Neural cell (in vitro differentiated cells): ENCODE measurements at regions not wholly inside any gene's neighbourhood (a gene's known extent, or its start where the extent isn't known, plus 50 kb on each side); places are given as distances from the start of the nearest gene placed in this dataset.

Source experiments
- H2AFZ ChIP-seq: fragments of 200-600, 300-800 bp; sonication (generic), shearing (Covaris generic); 2 replicates; pipeline ENCODE4 v1.6.0; 2014; ENCODE audit warnings: low read depth, mild to moderate bottlenecking, antibody characterized with exemption, low read length, moderate library complexity
- H3F3A ChIP-seq: fragments of 200-600 bp; shearing (Covaris generic); 2 replicates; pipeline ENCODE4 v1.6.1; 2016; ENCODE audit warnings: mild to moderate bottlenecking, moderate library complexity, mixed read lengths, antibody characterized with exemption, low read length; ENCODE audit not compliant: insufficient read depth, poor library complexity, severe bottlenecking
- H3K27ac ChIP-seq: fragments of 200-600, 300-800 bp; sonication (generic), shearing (Covaris generic); 2 replicates; pipeline ENCODE4 v1.5.1; 2014; ENCODE audit warnings: mild to moderate bottlenecking, low read length, moderate library complexity
- H3K27me3 ChIP-seq: fragments of 300-800, 200-600 bp; sonication (generic), shearing (Covaris generic); 2 replicates; pipeline ENCODE4 v1.6.0; 2014; ENCODE audit warnings: mild to moderate bottlenecking, low read depth, low read length, moderate library complexity; ENCODE audit not compliant: insufficient read depth
- H3K36me3 ChIP-seq: fragments of 300-800, 200-600 bp; sonication (generic), shearing (Covaris generic); 2 replicates; pipeline ENCODE4 v1.5.1; 2014; ENCODE audit warnings: mild to moderate bottlenecking, antibody characterized with exemption, low read length, moderate library complexity; ENCODE audit not compliant: insufficient read depth
- H3K4me2 ChIP-seq: fragments of 300-800, 200-600 bp; sonication (generic), shearing (Covaris generic); 2 replicates; pipeline ENCODE4 v1.6.0; 2014; ENCODE audit warnings: mild to moderate bottlenecking, low read length
- H3K4me3 ChIP-seq: fragments of 300-800, 200-600 bp; sonication (generic), shearing (Covaris generic); 2 replicates; pipeline ENCODE4 v1.5.1; 2014; ENCODE audit warnings: mild to moderate bottlenecking, low read length, moderate library complexity
- H3K79me2 ChIP-seq: fragments of 200-600 bp; shearing (Covaris generic); replicated peaks from 2 replicates; pipeline ENCODE4 v1.6.0; 2014; ENCODE audit warnings: mild to moderate bottlenecking, low read length, moderate library complexity; ENCODE audit not compliant: insufficient read depth
- H3K9ac ChIP-seq: fragments of 300-800, 200-600 bp; sonication (generic), shearing (Covaris generic); 2 replicates; pipeline ENCODE4 v1.6.1; 2016; ENCODE audit warnings: mild to moderate bottlenecking, low read length, mixed read lengths
- H3K9me2 ChIP-seq: fragments of 200-600 bp; shearing (Covaris generic); 2 replicates; pipeline ENCODE4 v1.6.1; 2016; ENCODE audit warnings: mild to moderate bottlenecking, low read length, mixed read lengths; ENCODE audit not compliant: insufficient read depth
- H3K9me3 ChIP-seq: fragments of 200-600, 300-800 bp; sonication (generic), shearing (Covaris generic); 2 replicates; pipeline ENCODE4 v1.6.1; 2016; ENCODE audit warnings: mild to moderate bottlenecking, mixed run types, low read length, moderate library complexity, mixed read lengths
- H4K20me1 ChIP-seq: fragments of 200-600 bp; shearing (Covaris generic); 2 replicates; pipeline ENCODE4 v1.6.1; 2016; ENCODE audit warnings: mild to moderate bottlenecking, mixed run types; ENCODE audit not compliant: insufficient read depth
- EP300 ChIP-seq: fragments of 450-650 bp; conservative IDR thresholded peaks from 2 replicates; pipeline ENCODE4 v1.6.1; 2014; ENCODE audit warnings: antibody characterized with exemption, mild to moderate bottlenecking, moderate library complexity; ENCODE audit not compliant: poor library complexity, severe bottlenecking
- EZH2 ChIP-seq: fragments of 200-600, 300-800 bp; shearing (Covaris generic), sonication (generic); IDR thresholded peaks from 2 replicates; pipeline ENCODE4 v1.6.1; 2014; ENCODE audit warnings: antibody characterized with exemption, low read length, borderline replicate concordance, mild to moderate bottlenecking; ENCODE audit not compliant: insufficient read depth, poor library complexity, severe bottlenecking
- MXI1 ChIP-seq: fragments of 450-650 bp; conservative IDR thresholded peaks from 2 replicates; pipeline ENCODE4 v1.6.1; 2014; ENCODE audit warnings: antibody characterized with exemption, mild to moderate bottlenecking; ENCODE audit not compliant: poor library complexity, severe bottlenecking
- POLR2AphosphoS5 ChIP-seq: IDR thresholded peaks from 2 replicates; pipeline ENCODE4 v1.6.1; 2012
- RAD21 ChIP-seq: fragments of 450-650 bp; conservative IDR thresholded peaks from 2 replicates; pipeline ENCODE4 v1.6.1; 2014; ENCODE audit warnings: antibody characterized with exemption, mild to moderate bottlenecking, moderate library complexity
- SMC3 ChIP-seq: fragments of 450-650 bp; conservative IDR thresholded peaks from 2 replicates; pipeline ENCODE4 v1.6.1; 2014; ENCODE audit warnings: antibody characterized with exemption, mild to moderate bottlenecking, moderate library complexity; ENCODE audit not compliant: poor library complexity
- TAF1 ChIP-seq: IDR thresholded peaks from 2 replicates; pipeline ENCODE4 v1.6.1; 2012; ENCODE audit warnings: low read depth
- TF ChIP-seq, protein P1 (sequence below): IDR thresholded peaks from 2 replicates; pipeline ENCODE4 v1.6.1; 2012; ENCODE audit warnings: borderline replicate concordance
- TF ChIP-seq, protein P2 (sequence below): fragments of 450-650 bp; IDR thresholded peaks from 2 replicates; pipeline ENCODE4 v1.5.1; 2014; ENCODE audit warnings: antibody characterized with exemption, mild to moderate bottlenecking, moderate library complexity; ENCODE audit not compliant: poor library complexity, severe bottlenecking

GRCh38 chr10:71005337-71006305, 117.3 kb upstream of the PCBD1 start:
- Histone ChIP-seq H3F3A (no peaks in the 10 kb centered on the region), H3K4me2 (no peak overlapping the region), H2AFZ (no peak overlapping the region)

DNA sequence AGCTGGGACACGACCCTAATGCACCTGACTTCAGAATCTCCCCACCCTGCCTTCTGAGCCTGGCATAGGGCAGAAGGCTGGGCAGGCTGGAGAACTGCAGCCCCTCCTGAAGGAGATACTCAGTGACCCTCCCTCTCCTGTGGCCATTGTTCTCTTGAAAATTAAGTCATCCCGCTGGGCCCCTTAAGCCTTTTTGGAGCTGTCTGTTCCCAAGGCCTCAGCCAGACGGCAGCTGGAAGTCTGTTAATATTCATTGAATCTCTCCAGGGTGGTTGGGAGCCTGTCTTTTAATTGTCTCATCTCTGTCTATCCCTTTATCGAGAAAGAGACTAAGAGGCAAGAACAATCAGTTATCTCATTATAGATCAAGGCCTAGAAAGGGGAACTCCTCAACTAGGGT, 118.1 kb upstream of the PCBD1 start:
- no peaks in the 10 kb centered on the region for H3F3A ChIP-seq
- no peaks in the 10 kb centered on the region for H3K36me3 ChIP-seq
- no peak overlapping the region for H3K4me3 ChIP-seq
- H3K9ac ChIP-seq = no peak overlapping the region
- no peak for TF ChIP-seq SMC3
- no peak for TF ChIP-seq TAF1
- TF ChIP-seq, protein P1, sequence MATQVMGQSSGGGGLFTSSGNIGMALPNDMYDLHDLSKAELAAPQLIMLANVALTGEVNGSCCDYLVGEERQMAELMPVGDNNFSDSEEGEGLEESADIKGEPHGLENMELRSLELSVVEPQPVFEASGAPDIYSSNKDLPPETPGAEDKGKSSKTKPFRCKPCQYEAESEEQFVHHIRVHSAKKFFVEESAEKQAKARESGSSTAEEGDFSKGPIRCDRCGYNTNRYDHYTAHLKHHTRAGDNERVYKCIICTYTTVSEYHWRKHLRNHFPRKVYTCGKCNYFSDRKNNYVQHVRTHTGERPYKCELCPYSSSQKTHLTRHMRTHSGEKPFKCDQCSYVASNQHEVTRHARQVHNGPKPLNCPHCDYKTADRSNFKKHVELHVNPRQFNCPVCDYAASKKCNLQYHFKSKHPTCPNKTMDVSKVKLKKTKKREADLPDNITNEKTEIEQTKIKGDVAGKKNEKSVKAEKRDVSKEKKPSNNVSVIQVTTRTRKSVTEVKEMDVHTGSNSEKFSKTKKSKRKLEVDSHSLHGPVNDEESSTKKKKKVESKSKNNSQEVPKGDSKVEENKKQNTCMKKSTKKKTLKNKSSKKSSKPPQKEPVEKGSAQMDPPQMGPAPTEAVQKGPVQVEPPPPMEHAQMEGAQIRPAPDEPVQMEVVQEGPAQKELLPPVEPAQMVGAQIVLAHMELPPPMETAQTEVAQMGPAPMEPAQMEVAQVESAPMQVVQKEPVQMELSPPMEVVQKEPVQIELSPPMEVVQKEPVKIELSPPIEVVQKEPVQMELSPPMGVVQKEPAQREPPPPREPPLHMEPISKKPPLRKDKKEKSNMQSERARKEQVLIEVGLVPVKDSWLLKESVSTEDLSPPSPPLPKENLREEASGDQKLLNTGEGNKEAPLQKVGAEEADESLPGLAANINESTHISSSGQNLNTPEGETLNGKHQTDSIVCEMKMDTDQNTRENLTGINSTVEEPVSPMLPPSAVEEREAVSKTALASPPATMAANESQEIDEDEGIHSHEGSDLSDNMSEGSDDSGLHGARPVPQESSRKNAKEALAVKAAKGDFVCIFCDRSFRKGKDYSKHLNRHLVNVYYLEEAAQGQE = no peak
- TF ChIP-seq, protein P2, sequence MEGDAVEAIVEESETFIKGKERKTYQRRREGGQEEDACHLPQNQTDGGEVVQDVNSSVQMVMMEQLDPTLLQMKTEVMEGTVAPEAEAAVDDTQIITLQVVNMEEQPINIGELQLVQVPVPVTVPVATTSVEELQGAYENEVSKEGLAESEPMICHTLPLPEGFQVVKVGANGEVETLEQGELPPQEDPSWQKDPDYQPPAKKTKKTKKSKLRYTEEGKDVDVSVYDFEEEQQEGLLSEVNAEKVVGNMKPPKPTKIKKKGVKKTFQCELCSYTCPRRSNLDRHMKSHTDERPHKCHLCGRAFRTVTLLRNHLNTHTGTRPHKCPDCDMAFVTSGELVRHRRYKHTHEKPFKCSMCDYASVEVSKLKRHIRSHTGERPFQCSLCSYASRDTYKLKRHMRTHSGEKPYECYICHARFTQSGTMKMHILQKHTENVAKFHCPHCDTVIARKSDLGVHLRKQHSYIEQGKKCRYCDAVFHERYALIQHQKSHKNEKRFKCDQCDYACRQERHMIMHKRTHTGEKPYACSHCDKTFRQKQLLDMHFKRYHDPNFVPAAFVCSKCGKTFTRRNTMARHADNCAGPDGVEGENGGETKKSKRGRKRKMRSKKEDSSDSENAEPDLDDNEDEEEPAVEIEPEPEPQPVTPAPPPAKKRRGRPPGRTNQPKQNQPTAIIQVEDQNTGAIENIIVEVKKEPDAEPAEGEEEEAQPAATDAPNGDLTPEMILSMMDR = no peak
- TF ChIP-seq POLR2AphosphoS5 = no peak
- TF ChIP-seq EP300 = no peak
- TF ChIP-seq MXI1 = no peak
- no peak for TF ChIP-seq EZH2
- no peak for TF ChIP-seq RAD21
- no peaks in the 10 kb centered on the region for H3K9me3 ChIP-seq
- H2AFZ ChIP-seq = no peak overlapping the region
- H3K4me2 ChIP-seq = no peak overlapping the region
- no peaks in the 10 kb centered on the region for H3K9me2 ChIP-seq
- H4K20me1 ChIP-seq = no peaks in the 10 kb centered on the region
- no peaks in the 10 kb centered on the region for H3K27me3 ChIP-seq
- no peak overlapping the region for H3K27ac ChIP-seq
- H3K79me2 ChIP-seq = no peaks in the 10 kb centered on the region

More at GRCh38 chr10:71005337-71006305, 117.3 kb upstream of the PCBD1 start:
- Histone ChIP-seq H3K9me2 (no peaks in the 10 kb centered on the region), H3K27me3 (no peaks in the 10 kb centered on the region), H3K4me3 (no peak overlapping the region), H3K9me3 (no peaks in the 10 kb centered on the region), H3K79me2 (no peaks in the 10 kb centered on the region), H3K36me3 (no peaks in the 10 kb centered on the region), H4K20me1 (no peaks in the 10 kb centered on the region), H3K9ac (no peak overlapping the region), H3K27ac (no peak overlapping the region)
- TF ChIP-seq POLR2AphosphoS5 (no peak), SMC3 (no peak), EZH2 (no peak), EP300 (no peak), MXI1 (no peak), RAD21 (no peak), TAF1 (no peak)
- TF ChIP-seq, protein P2 = no peak
- TF ChIP-seq, protein P1 = no peak
